ENCODE measurements at regions not wholly inside any gene's neighbourhood (a gene's known extent, or its start where the extent isn't known, plus 50 kb on each side); places are given as distances from the start of the nearest gene placed in this dataset.

DNA sequence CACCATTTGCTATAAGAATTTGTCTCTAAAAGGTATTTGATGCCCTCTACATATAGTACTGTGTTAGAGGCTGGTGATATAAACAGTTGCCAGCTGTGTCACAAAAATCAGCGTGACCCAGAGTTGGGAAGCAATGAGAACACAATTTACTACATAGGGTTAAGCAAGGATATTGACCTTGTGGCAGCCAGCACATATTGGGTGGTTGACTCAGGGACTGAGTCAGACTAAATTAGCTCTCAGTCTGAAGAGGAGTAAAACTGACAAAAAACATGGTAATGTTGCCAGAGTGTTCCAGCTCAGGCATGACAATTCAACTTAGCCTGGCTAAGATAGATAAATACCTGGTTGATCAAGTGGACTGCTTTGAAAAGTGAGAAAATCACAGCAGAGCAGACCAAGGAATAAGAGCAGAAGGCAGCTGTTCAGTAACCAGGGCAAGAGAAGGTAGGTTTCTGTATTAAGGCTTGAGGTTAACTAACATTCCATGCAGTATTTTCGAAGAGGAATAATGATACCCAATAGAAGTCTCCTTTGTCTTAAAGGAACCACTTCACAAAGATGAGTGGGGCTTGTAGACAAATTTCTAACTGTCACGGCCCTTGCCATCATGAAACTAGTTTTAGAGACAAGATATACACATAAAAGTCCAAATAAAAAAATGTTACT is 108.2 kb upstream of the ERBB4 start:
- TF ChIP-seq, protein P1, sequence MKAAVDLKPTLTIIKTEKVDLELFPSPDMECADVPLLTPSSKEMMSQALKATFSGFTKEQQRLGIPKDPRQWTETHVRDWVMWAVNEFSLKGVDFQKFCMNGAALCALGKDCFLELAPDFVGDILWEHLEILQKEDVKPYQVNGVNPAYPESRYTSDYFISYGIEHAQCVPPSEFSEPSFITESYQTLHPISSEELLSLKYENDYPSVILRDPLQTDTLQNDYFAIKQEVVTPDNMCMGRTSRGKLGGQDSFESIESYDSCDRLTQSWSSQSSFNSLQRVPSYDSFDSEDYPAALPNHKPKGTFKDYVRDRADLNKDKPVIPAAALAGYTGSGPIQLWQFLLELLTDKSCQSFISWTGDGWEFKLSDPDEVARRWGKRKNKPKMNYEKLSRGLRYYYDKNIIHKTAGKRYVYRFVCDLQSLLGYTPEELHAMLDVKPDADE (conservative IDR thresholded peaks at IDR 0.05; ENCODE audit: control insufficient read depth, low read depth, low read length), result no peak
- TF ChIP-seq IRF1 (CRISPR knock-in tag; IDR thresholded peaks at IDR 0.05; ENCODE audit: borderline replicate concordance) (no peak), ATF7 (IDR thresholded peaks at IDR 0.05) (no peak), CREB1 (IDR thresholded peaks at IDR 0.05) (no peak), CREB1 (CRISPR knock-in tag; IDR thresholded peaks at IDR 0.05) (no peak), GABPA (tag; conservative IDR thresholded peaks at IDR 0.05; ENCODE audit: low read depth) (no peak), POLR2G (IDR thresholded peaks at IDR 0.05; ENCODE audit: low read depth, low read length) (no peak), ZNF165 (CRISPR knock-in tag; IDR thresholded peaks at IDR 0.05; ENCODE audit: borderline replicate concordance) (no peak), TAF1 (IDR thresholded peaks at IDR 0.05; ENCODE audit: control insufficient read depth, extremely low read depth, insufficient read depth, low read length, severe bottlenecking) (no peak), YY1 (IDR thresholded peaks at IDR 0.05; ENCODE audit: borderline replicate concordance in 1 of 3, control insufficient read depth in 1 of 3, extremely low read depth in 1 of 3, insufficient read depth in 3 of 3, insufficient read length in 1 of 3, insufficient replicate concordance in 2 of 3, low read depth in 1 of 3, low read length in 2 of 3) (no peak), LCOR (CRISPR knock-in tag; IDR thresholded peaks at IDR 0.05) (no peak)
- TF ChIP-seq, protein P2, sequence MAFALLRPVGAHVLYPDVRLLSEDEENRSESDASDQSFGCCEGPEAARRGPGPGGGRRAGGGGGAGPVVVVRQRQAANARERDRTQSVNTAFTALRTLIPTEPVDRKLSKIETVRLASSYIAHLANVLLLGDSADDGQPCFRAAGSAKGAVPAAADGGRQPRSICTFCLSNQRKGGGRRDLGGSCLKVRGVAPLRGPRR (CRISPR knock-in tag; IDR thresholded peaks at IDR 0.05), result no peak
- TF ChIP-seq, protein P3, sequence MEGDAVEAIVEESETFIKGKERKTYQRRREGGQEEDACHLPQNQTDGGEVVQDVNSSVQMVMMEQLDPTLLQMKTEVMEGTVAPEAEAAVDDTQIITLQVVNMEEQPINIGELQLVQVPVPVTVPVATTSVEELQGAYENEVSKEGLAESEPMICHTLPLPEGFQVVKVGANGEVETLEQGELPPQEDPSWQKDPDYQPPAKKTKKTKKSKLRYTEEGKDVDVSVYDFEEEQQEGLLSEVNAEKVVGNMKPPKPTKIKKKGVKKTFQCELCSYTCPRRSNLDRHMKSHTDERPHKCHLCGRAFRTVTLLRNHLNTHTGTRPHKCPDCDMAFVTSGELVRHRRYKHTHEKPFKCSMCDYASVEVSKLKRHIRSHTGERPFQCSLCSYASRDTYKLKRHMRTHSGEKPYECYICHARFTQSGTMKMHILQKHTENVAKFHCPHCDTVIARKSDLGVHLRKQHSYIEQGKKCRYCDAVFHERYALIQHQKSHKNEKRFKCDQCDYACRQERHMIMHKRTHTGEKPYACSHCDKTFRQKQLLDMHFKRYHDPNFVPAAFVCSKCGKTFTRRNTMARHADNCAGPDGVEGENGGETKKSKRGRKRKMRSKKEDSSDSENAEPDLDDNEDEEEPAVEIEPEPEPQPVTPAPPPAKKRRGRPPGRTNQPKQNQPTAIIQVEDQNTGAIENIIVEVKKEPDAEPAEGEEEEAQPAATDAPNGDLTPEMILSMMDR (IDR thresholded peaks at IDR 0.05 in 2 of 3, conservative IDR thresholded peaks at IDR 0.05 in 1 of 3; ENCODE audit: insufficient read depth in 2 of 3, low read depth in 1 of 3, low read length in 3 of 3), result no peak
- TF ChIP-seq, protein P4, sequence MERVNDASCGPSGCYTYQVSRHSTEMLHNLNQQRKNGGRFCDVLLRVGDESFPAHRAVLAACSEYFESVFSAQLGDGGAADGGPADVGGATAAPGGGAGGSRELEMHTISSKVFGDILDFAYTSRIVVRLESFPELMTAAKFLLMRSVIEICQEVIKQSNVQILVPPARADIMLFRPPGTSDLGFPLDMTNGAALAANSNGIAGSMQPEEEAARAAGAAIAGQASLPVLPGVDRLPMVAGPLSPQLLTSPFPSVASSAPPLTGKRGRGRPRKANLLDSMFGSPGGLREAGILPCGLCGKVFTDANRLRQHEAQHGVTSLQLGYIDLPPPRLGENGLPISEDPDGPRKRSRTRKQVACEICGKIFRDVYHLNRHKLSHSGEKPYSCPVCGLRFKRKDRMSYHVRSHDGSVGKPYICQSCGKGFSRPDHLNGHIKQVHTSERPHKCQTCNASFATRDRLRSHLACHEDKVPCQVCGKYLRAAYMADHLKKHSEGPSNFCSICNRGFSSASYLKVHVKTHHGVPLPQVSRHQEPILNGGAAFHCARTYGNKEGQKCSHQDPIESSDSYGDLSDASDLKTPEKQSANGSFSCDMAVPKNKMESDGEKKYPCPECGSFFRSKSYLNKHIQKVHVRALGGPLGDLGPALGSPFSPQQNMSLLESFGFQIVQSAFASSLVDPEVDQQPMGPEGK (CRISPR knock-in tag; IDR thresholded peaks at IDR 0.05; ENCODE audit: borderline replicate concordance), result no peak

Data from K562 (cell line).